ENCODE measurements at regions not wholly inside any gene's neighbourhood (a gene's known extent, or its start where the extent isn't known, plus 50 kb on each side); places are given as distances from the start of the nearest gene placed in this dataset.

DNA sequence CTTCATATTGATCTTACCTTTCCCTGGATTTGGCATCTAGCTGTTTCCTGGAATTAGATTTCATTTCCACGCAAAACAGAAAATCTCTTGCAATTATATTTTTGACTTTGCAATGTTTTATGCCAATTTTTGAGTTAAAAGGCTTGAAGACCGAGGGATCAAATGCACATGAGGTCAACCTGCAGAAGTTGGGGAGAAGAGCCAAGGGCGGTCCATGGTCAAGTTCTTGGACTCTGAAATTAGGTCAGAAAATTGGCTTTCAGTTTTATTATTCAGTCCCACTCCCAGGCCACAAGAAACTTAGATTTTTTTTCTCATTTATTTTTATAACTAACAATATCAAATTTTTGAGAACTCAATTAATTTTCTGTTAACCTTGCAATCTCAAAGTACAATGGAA is 499.1 kb upstream of the USP24 start:
- TF ChIP-seq, protein P1, sequence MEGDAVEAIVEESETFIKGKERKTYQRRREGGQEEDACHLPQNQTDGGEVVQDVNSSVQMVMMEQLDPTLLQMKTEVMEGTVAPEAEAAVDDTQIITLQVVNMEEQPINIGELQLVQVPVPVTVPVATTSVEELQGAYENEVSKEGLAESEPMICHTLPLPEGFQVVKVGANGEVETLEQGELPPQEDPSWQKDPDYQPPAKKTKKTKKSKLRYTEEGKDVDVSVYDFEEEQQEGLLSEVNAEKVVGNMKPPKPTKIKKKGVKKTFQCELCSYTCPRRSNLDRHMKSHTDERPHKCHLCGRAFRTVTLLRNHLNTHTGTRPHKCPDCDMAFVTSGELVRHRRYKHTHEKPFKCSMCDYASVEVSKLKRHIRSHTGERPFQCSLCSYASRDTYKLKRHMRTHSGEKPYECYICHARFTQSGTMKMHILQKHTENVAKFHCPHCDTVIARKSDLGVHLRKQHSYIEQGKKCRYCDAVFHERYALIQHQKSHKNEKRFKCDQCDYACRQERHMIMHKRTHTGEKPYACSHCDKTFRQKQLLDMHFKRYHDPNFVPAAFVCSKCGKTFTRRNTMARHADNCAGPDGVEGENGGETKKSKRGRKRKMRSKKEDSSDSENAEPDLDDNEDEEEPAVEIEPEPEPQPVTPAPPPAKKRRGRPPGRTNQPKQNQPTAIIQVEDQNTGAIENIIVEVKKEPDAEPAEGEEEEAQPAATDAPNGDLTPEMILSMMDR (IDR thresholded peaks at IDR 0.05), result no peak
- TF ChIP-seq POLR2A (IDR thresholded peaks at IDR 0.05), result no peak

Data from tibial nerve (tissue), 3 donors.